BJ (cell line): ENCODE measurements at regions not wholly inside any gene's neighbourhood (a gene's known extent, or its start where the extent isn't known, plus 50 kb on each side); places are given as distances from the start of the nearest gene placed in this dataset.

Source experiments
- CTCF ChIA-PET: fragments of 350-600 bp; formaldehyde crosslinking; extraction: SDS; loops from one replicate; lab custom pipeline; 2021; ENCODE audit warnings: antibody characterized with exemption, inconsistent platforms; lab: Yijun Ruan, JAX
- POLR2A ChIA-PET: fragments of 300-600 bp; sonication (Branson Sonifier 250); formaldehyde crosslinking; extraction: SDS; loops from one replicate; lab custom pipeline; 2021; ENCODE audit warnings: antibody characterized with exemption; lab: Charles Lee
- DNase-seq: peaks from one replicate; pipeline ENCODE4 v3.0.0-alpha.2; 2011; ENCODE audit warnings: low read depth
- H3K27me3 ChIP-seq: 2 replicates; pipeline ENCODE4 v1.6.0; 2011; ENCODE audit warnings: low read length; ENCODE audit not compliant: control insufficient read depth, insufficient read depth
- H3K36me3 ChIP-seq: 2 replicates; pipeline ENCODE4 v1.5.1; 2011; ENCODE audit warnings: low read length; ENCODE audit not compliant: control insufficient read depth, insufficient read depth
- H3K4me3 ChIP-seq: 2 replicates; pipeline ENCODE4 v1.5.1; 2011; ENCODE audit warnings: low read depth, mild to moderate bottlenecking, control low read depth, low read length
- TF ChIP-seq, protein P1 (sequence below): IDR thresholded peaks from 2 replicates; pipeline ENCODE4 v1.5.1; 2011; ENCODE audit warnings: low read depth, mild to moderate bottlenecking, control low read depth, inconsistent platforms, low read length, moderate library complexity; ENCODE audit not compliant: insufficient read depth

DNA sequence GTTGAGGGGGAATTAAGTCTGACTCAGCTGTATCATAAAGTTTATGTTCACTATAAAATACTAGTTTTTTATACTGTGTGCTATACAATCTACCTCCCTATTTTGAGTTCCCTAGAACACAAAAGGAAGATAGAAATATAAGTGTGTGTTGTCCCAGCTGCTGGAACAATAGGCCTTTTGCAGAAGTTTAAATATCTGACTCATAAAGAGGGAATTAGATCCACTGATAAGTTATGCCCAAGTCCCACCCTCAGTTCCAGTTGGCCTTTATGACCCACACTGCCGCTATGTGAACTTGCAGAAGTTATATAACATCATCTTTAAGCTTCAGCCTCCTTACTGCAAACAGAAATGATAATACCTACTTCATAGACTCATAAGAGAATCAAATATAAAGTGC lies 88.5 kb upstream of the DAB2 start:
- ChIA-PET CTCF (interaction anchor here (1.2 kb wide), 1 partner anchor 9 kb away, joined by 5 read pairs; no protein-coding TSS in a partner anchor), POLR2A (no interaction called here)
- Histone ChIP-seq H3K27me3 (no peaks in the 10 kb centered on the region), H3K4me3 (no peak overlapping the region), H3K36me3 (no peaks in the 10 kb centered on the region)
- no peak for DNase-seq
- TF ChIP-seq, protein P1, sequence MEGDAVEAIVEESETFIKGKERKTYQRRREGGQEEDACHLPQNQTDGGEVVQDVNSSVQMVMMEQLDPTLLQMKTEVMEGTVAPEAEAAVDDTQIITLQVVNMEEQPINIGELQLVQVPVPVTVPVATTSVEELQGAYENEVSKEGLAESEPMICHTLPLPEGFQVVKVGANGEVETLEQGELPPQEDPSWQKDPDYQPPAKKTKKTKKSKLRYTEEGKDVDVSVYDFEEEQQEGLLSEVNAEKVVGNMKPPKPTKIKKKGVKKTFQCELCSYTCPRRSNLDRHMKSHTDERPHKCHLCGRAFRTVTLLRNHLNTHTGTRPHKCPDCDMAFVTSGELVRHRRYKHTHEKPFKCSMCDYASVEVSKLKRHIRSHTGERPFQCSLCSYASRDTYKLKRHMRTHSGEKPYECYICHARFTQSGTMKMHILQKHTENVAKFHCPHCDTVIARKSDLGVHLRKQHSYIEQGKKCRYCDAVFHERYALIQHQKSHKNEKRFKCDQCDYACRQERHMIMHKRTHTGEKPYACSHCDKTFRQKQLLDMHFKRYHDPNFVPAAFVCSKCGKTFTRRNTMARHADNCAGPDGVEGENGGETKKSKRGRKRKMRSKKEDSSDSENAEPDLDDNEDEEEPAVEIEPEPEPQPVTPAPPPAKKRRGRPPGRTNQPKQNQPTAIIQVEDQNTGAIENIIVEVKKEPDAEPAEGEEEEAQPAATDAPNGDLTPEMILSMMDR: no peak

- ChIA-PET CTCF (no interaction called here), POLR2A (no interaction called here)
- DNase-seq: no peak
Measured at GRCh38 chr5:39506211-39506610, 81.4 kb upstream of the DAB2 start.

GRCh38 chr5:39505791-39506190 lies 81.0 kb upstream of the DAB2 start:
- TF ChIP-seq, protein P1: no peak
- ChIA-PET CTCF (no interaction called here), POLR2A (no interaction called here)
- Histone ChIP-seq H3K36me3 (no peaks in the 10 kb centered on the region), H3K27me3 (no peaks in the 10 kb centered on the region), H3K4me3 (no peak overlapping the region)
- no peak for DNase-seq

More at GRCh38 chr5:39506211-39506610, 81.4 kb upstream of the DAB2 start:
- TF ChIP-seq, protein P1: no peak
- Histone ChIP-seq H3K36me3 (no peaks in the 10 kb centered on the region), H3K27me3 (no peaks in the 10 kb centered on the region), H3K4me3 (no peak overlapping the region)

DNA sequence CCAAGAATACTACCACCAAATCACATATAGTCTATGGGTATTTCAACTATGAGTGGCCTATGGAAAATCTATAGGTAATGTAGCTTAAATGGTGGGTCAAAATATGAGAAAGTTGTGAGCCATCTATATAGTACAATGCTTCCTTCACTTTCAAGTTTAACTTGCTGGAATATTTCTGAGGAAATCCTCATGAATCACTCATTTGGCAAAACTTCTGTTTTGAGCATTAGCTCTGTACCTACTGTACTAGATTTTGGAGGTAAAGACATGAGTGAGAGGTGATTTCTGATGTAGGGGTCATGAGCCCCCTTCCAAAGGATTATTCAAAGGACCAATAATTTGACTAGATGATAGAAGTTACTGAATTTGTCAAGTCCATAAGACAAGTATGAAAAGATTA lies 80.6 kb upstream of the DAB2 start:
- POLR2A ChIA-PET: no interaction called here
- Histone ChIP-seq H3K4me3 (no peak overlapping the region), H3K27me3 (no peaks in the 10 kb centered on the region), H3K36me3 (no peaks in the 10 kb centered on the region)
- CTCF ChIA-PET: interaction anchor here (1.5 kb wide), 1 partner anchor 8 kb away, joined by 5 read pairs; no protein-coding TSS in a partner anchor
- TF ChIP-seq, protein P1: no peak
- no peak for DNase-seq

DNA sequence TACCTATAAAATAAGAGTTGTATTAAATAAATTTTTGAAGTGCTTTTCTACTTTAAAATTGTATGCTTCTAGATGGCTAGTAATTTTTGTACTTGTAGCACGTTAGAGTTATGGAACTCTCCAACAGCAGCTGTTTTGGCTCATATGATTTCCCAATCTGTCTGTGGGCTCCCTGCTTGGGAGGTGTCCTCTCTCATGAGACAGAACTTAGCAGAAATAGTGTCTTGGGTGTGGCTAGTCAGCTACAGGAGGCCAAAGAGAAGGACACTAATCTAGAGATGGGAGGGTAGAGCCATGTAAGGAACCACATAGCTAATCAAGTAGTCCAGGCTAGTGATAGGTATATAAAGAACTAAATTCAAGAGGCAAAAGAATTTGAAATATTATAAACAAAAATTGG lies 78.4 kb upstream of the DAB2 start:
- CTCF ChIA-PET: interaction anchor here (1.6 kb wide), 1 partner anchor 79 kb away, joined by 5 read pairs; the partner anchor contains the start of gene DAB2

More for the DNA sequence above, 78.4 kb upstream of the DAB2 start:
- TF ChIP-seq, protein P1: no peak
- no peaks in the 10 kb centered on the region for H3K27me3 ChIP-seq
- no peaks in the 10 kb centered on the region for H3K36me3 ChIP-seq
- DNase-seq: no peak
- H3K4me3 ChIP-seq: no peak overlapping the region
- POLR2A ChIA-PET: no interaction called here
